KBM-7 (cell line): ENCODE measurements at regions not wholly inside any gene's neighbourhood (a gene's known extent, or its start where the extent isn't known, plus 50 kb on each side); places are given as distances from the start of the nearest gene placed in this dataset.
A peak's percentile ranks its signal among the peaks of the same experiment; 100 is the strongest.

Experiments
- DNase-seq: peaks from one replicate; pipeline ENCODE4 v3.0.0-alpha.2; 2015
- in situ Hi-C: fragments of 300-500 bp; cut with MboI; formaldehyde crosslinking; loops from 2 replicates; pipeline ENCODE4 v1.14.3; 2020; ENCODE audit warnings: low sequenced_read_pairs, low pct_unique_long_range_greater_than_20kb, mixed read lengths

GRCh38 chr13:34523406-34523805 is 418.7 kb upstream of the NBEA start:
- no peak for DNase-seq
- in situ Hi-C loops = no loop called here

DNA sequence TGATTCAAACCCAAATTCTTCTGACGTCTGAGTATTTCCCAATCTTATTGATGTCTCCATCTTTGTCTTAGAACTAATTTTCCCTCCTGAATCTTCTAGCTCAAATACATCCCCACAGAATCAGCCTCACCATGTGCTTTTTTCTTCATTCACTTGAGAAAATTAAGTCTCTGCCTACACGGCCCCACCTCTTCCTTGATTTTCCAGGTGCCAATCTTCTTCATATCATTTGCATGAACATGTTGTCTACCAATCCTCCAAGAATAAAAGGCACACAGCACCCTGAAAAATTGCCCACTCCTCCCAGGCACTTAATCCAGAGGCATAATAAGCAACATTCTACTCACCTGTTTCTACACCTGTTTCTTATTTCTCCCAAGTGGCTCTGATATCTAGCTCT is 408.1 kb upstream of the NBEA start:
- in situ Hi-C loops = no loop called here
- DNase-seq = no peak

GRCh38 chr13:34542321-34542720 is 399.7 kb upstream of the NBEA start:
- no peak for DNase-seq
- in situ Hi-C loops = no loop called here

- no peak for DNase-seq
- in situ Hi-C loops = no loop called here
Measured at GRCh38 chr13:34543836-34544235, 398.2 kb upstream of the NBEA start.

DNA sequence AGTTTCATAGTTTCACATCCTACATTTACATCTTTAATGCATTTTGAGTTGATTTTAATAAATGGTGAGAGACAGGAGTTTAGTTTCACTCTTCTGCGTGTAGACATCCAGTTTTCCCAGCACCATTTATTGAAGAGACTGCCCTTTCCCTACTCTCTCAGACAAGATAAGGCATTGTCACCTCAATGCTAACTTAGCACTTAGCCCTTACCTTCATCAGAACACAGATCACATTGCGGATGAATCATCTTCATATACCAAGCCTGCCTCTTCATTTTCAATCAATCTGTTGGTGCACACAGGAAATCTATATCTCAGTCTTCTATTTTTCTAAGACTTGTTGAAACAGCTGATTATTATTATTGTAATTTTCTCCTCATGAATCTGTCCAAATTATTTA is 396.6 kb upstream of the NBEA start:
- in situ Hi-C loops = no loop called here
- DNase-seq = no peak

DNA sequence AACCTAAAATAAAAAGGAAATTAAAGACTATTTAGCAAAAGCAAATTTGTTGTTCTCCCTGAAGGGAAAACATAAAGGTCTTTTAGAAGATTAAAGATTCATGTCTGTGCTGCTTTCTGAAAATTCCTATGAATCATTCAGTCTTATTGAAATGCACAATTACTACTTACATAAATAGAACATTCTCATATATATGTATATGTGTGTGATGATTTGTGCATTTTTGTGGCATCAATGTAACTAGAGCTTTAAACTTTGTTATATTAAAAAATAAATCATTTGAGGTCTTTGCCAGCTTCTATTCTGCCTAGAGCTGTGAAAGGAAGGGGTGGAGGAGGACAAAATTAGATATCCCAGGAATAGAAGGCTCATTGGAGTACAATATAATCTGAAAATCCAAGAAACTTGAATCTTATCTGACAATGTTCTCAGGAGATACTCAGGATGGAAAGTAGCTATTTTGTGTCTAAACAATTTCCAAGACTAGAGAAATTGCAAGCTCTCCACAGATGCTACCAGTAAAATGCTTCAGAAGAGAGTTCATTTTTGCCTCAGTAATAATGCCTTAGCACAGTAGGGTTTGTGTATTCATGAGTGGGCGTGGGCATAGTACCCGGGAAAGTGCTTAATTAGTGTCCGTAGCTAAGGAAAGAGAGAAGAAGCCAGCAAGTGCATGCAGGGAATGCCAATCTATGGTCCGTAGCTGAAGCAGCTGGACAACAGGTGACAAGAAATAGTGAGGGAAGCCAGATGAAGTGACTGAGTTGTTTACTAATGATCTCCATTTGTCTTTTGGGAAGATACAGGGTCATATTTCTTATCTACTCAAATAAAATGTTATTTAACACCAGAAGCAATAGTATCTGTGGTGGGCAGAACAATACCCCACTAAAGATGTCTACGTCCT is 395.5 kb upstream of the NBEA start:
- in situ Hi-C loops = no loop called here
- DNase-seq = no peak

DNA sequence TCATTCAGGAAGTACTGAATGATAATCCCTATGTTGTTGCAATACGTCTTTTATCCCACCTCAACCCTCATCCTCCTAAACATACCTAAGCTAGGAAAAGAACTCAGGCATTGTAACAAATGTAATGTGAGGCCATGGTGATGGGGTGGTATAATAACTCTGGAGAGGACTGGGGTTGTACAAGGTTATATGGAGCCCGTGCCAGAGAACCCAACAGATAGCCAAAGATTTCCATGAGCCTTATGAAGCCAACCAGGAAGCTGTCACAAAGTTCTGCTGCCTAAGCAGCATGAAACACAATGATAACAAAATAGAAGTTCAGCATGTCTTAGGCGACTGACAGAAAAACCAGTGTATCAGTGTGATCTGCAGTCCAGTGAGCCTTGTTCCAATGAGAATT is 394.1 kb upstream of the NBEA start:
- in situ Hi-C loops = no loop called here

DNA sequence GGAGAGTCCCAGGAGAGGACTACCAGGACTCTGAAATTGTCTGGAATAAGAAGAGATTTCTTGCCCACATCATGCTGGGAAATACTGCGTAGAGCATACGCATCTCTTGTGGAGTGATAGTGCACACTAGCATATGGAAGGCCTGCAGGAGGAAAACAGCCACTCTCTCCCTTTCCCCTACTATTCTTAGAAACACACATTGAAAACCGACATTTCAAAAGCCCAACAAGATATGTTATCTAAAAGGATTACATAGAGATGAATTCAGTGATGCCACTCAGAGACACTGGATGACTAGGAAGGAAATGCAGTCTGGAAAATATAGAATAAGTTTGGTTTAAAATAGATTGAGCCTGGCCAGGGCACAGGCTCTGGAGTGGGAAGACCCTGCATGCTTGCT is 388.7 kb upstream of the NBEA start:
- DNase-seq = no peak
- in situ Hi-C loops = no loop called here

More for the DNA sequence above, 394.1 kb upstream of the NBEA start:
- DNase-seq = no peak

GRCh38 chr13:34555988-34556387 is 386.1 kb upstream of the NBEA start:
- in situ Hi-C loops = no loop called here
- DNase-seq = no peak

DNA sequence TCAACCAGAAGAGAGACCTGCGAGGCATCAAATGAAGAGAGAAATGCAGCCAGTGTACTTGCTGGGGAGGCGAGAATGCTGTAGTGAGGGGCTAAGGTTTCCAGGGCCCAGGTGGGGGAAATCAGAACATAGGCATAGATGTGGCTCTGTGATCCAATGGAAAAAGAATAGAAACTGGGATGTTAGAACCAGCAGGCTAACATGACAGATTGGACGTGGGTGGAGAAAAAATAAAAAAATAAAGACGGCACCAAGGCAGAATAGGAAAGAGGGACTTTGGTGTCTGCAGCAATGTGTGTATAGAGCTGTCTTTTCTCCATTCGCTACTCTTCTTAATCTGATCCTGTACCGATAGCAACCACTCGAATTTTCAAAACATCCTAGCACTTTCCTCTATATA is 381.0 kb upstream of the NBEA start:
- in situ Hi-C loops = no loop called here
- DNase-seq = no peak

DNA sequence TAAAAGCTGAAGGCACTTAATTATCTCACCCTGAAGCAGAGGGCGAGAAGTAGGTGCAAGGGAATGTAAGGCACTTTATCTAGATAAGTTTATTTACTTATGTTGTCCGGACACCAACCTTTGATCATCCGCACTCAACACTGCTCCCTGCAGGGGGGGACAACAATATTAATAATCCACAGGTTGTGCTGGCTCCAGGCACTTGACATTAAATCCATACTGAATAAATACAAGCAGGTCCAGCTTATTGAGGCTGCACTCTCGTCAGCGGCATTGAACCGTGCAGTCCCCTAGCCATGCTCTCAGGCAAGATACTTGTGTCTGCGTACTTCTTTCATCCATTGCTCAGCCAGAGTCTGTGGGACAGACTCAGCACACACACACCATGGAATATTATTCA is 374.5 kb upstream of the NBEA start:
- no peak for DNase-seq
- in situ Hi-C loops = no loop called here

DNA sequence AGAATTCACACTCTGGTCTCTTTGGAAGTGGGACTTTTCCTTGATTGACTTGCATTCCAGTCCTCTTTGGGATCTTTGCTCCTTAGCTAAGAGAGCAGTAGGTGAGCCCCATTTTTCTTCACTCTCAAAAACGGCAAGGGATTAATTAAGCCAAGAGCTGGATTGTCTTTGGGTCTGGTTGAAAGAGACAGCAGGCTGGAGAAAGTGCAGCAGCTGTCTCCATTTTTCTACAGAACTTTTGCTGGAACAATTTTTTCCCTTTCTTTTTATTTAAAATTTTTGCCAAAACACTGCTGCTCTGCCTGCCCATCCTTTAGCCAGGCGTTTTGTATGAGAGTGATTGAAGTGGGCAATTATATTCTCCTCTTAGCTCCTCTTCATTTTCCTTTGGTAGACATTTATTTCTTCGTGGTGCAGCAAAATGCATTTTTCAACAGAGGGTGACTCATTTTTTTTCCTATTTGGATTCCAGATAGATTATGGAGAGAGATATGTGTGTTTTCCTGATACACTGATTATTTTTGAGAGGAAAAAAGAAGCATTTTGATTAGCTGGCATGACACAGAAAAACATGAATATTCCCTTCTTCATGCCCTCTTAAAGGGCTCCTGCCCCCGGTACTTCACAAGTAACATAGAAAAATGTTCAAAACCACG is 371.2 kb upstream of the NBEA start:
- no peak for DNase-seq
- in situ Hi-C loops = no loop called here

DNA sequence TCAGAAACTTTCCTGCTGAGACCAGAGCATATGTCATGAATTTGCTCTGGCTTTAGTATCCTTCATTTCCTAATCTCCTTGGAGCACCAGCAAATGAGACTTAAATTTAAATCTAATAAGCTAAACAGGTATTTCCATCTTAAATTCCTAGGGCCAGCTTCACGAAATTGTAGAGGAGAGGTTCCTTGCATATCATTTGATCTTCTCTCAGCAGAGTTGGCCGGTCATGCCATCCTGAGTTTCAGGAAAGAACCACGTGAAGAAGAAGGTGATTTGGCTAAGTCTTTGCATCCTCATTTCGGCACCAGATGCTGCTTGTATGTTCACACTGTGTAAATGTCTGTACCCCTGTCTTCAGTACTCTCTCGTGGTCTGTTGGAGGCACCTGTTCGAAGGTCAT is 370.4 kb upstream of the NBEA start:
- in situ Hi-C loops = no loop called here
- no peak for DNase-seq

GRCh38 chr13:34577051-34577450 is 365.0 kb upstream of the NBEA start:
- in situ Hi-C loops = no loop called here
- no peak for DNase-seq

DNA sequence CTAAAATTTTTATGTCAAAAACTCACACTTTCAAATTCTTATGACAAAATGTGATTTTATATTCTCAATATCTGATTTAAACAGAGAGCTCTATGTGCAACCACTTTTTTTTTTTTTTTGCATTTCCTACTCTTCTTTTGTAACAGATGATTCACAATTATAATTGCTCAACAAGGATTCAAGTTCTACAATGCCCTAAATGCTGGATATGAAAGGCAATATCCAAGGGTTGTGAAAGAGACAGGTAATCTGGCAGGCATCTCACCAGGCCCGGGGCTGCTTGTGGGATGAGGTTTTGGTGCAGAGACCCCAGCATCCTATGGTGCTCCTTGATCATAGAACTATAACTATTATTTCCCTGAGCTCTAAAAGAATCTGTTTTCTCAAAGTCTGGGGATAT is 363.6 kb upstream of the NBEA start:
- in situ Hi-C loops = no loop called here
- DNase-seq = no peak

DNA sequence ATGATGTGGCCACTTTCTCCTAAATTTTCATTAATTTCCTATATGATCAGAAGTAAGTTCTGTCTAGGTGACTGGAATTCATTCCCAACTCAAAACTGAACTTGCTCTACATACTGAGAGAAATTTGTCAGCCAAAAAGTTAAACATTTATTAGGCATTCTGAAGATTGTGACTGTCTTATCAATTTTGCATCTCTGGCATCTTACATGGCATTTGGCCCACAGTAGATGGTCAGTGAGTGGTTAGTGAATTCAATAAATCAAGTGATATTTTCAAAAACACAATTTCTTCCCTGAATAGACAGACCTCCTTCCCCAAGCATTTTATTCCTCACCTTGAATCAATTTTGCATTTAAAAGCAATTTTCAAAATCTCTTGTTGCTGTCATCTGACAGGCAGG is 363.2 kb upstream of the NBEA start:
- no peak for DNase-seq
- in situ Hi-C loops = no loop called here

- in situ Hi-C loops = no loop called here
- no peak for DNase-seq
Measured at GRCh38 chr13:34583181-34583580, 358.9 kb upstream of the NBEA start.

DNA sequence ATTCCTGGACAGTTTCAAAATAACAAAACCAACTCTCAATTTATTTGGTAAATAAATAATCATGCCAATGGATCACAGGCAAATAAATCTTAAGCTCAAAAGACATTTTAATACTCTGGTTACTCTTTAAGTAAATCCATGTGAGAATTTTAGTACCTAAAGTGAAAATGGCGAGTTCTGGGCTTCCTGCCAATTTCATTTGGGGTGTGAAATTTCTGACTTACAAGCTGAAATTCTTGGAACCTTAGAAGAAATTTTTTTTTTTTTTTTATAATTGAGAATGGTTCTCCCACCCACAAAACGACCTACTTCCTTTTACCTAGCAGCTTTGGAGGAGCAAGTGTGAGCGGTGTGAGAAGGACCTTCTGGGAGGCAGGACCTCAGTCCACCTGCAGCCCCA is 354.5 kb upstream of the NBEA start:
- in situ Hi-C loops = no loop called here
- peak; percentile 47 for DNase-seq

- DNase-seq = no peak
- in situ Hi-C loops = no loop called here
Measured at GRCh38 chr13:34588362-34588761, 353.7 kb upstream of the NBEA start.

DNA sequence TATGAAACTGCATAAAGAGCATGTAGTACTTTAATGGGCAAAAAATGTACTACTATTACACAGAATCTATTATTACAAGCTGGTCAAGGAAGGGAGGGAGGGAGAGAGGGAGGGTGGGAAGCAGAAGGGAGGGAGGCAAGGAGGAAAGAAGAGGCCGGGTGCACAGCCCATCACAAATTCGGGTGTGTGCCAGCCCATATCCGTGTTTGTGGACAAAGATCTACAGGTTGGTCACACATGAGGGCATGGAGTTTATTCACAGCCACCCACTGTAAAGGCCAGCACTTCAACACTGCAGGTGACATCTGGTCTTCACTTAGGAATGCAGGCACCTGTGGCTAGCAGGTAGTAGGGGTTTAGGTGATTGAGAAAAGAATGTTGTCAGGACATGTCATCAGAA is 352.5 kb upstream of the NBEA start:
- in situ Hi-C loops = no loop called here
- no peak for DNase-seq

GRCh38 chr13:34591129-34591528 is 350.9 kb upstream of the NBEA start:
- no peak for DNase-seq
- in situ Hi-C loops = no loop called here
